ENCODE measurements at regions not wholly inside any gene's neighbourhood (a gene's known extent, or its start where the extent isn't known, plus 50 kb on each side); places are given as distances from the start of the nearest gene placed in this dataset.

- TF ChIP-seq POLR2A (IDR thresholded peaks at IDR 0.05; ENCODE audit: low read depth, low read length) (no peak), MAFK (IDR thresholded peaks at IDR 0.05; ENCODE audit: low read depth, low read length) (no peak)
Measured at GRCh38 chr16:20129375-20129774, 55.7 kb upstream of the GPR139 start.

All from IMR-90 (cell line).